Loucy (cell line): ENCODE measurements at regions not wholly inside any gene's neighbourhood (a gene's known extent, or its start where the extent isn't known, plus 50 kb on each side); places are given as distances from the start of the nearest gene placed in this dataset.
"Not testable (repeated sequence)": the region's sequence is repeated elsewhere in the genome, so short reads cannot be mapped to it uniquely, and the experiment has no call there.

Experiments
- H2AFZ ChIP-seq: fragments of 200-600 bp; sonication (generic); 2 replicates; pipeline ENCODE4 v1.6.0; 2016; ENCODE audit warnings: antibody characterized with exemption, mild to moderate bottlenecking, low read length, moderate library complexity
- H3F3A ChIP-seq: fragments of 200-600 bp; 2 replicates; pipeline ENCODE4 v1.6.0; 2016; ENCODE audit warnings: antibody characterized with exemption, low read depth, mild to moderate bottlenecking
- H3K27me3 ChIP-seq: fragments of 200-600 bp; sonication (generic); 2 replicates; pipeline ENCODE4 v1.6.1; 2014; ENCODE audit warnings: low read length, mild to moderate bottlenecking; ENCODE audit not compliant: insufficient read depth, poor library complexity, severe bottlenecking
- H3K36me3 ChIP-seq: fragments of 200-600 bp; sonication (generic); 2 replicates; pipeline ENCODE4 v1.6.1; 2016; ENCODE audit warnings: low read length; ENCODE audit not compliant: insufficient read depth
- H3K4me1 ChIP-seq: fragments of 200-600 bp; sonication (generic); 2 replicates; pipeline ENCODE4 v1.5.1; 2014; ENCODE audit warnings: low read length, mild to moderate bottlenecking; ENCODE audit not compliant: insufficient read depth, poor library complexity, severe bottlenecking
- H3K4me2 ChIP-seq: fragments of 200-600 bp; sonication (generic); 2 replicates; pipeline ENCODE4 v1.6.0; 2014; ENCODE audit warnings: antibody characterized with exemption, low read length, low read depth, mild to moderate bottlenecking; ENCODE audit not compliant: poor library complexity, severe bottlenecking
- H3K4me3 ChIP-seq: fragments of 200-600 bp; sonication (generic); 2 replicates; pipeline ENCODE4 v1.5.1; 2014; ENCODE audit warnings: low read length, mild to moderate bottlenecking, mixed read lengths; ENCODE audit not compliant: poor library complexity, severe bottlenecking
- H3K79me2 ChIP-seq: fragments of 200-600 bp; sonication (generic); 2 replicates; pipeline ENCODE4 v1.6.1; 2014; ENCODE audit warnings: low read length; ENCODE audit not compliant: insufficient read depth
- H3K9ac ChIP-seq: fragments of 200-600 bp; sonication (generic); 2 replicates; pipeline ENCODE4 v1.6.0; 2014; ENCODE audit warnings: mild to moderate bottlenecking, low read depth, low read length, moderate library complexity; ENCODE audit not compliant: poor library complexity, severe bottlenecking
- H3K9me2 ChIP-seq: fragments of 200-600 bp; sonication (generic); replicated peaks from 2 replicates; pipeline ENCODE4 v1.6.1; 2016; ENCODE audit warnings: low read depth, low read length, mixed read lengths
- H3K9me3 ChIP-seq: fragments of 200-600 bp; sonication (generic); 2 replicates; pipeline ENCODE4 v1.6.1; 2014; ENCODE audit warnings: mild to moderate bottlenecking, antibody characterized with exemption, low read length, low read depth; ENCODE audit not compliant: insufficient read depth
- H4K20me1 ChIP-seq: fragments of 200-600 bp; sonication (generic); 2 replicates; pipeline ENCODE4 v1.6.0; 2014; ENCODE audit warnings: antibody characterized with exemption, low read length, mild to moderate bottlenecking; ENCODE audit not compliant: insufficient read depth, poor library complexity, severe bottlenecking
- EZH2phosphoT487 ChIP-seq: fragments of 200-600 bp; IDR thresholded peaks from 2 replicates; pipeline ENCODE4 v1.6.1; 2018; ENCODE audit warnings: antibody characterized with exemption, mild to moderate bottlenecking, moderate library complexity, borderline replicate concordance
- TF ChIP-seq, protein P1 (sequence below): fragments of 200-600 bp; sonication (generic); conservative IDR thresholded peaks from 2 replicates; pipeline ENCODE4 v1.5.1; 2014; ENCODE audit warnings: mild to moderate bottlenecking, antibody characterized with exemption, low read length

- H3K9me2 ChIP-seq, H3K4me3 ChIP-seq, H3K27me3 ChIP-seq, H3K9ac ChIP-seq, H3K9me3 ChIP-seq, H2AFZ ChIP-seq, H4K20me1 ChIP-seq, H3K4me1 ChIP-seq, H3K4me2 ChIP-seq, H3F3A ChIP-seq, H3K36me3 ChIP-seq, H3K79me2 ChIP-seq: not testable (repeated sequence)
Observed at GRCh38 chr5:29186380-29186779, 2007.1 kb upstream of the CDH6 start.

GRCh38 chr5:29185558-29185957 lies 2007.9 kb upstream of the CDH6 start:
- Histone ChIP-seq H3K9me3 (no peaks in the 10 kb centered on the region), H3K79me2 (no peaks in the 10 kb centered on the region), H3K4me1 (no peaks in the 10 kb centered on the region), H2AFZ (no peak overlapping the region), H3K27me3 (no peaks in the 10 kb centered on the region), H3F3A (no peaks in the 10 kb centered on the region), H3K9me2 (no peaks in the 10 kb centered on the region), H3K4me3 (no peak overlapping the region), H3K4me2 (no peak overlapping the region), H3K36me3 (no peaks in the 10 kb centered on the region), H4K20me1 (no peaks in the 10 kb centered on the region), H3K9ac (no peak overlapping the region)
- TF ChIP-seq, protein P1, sequence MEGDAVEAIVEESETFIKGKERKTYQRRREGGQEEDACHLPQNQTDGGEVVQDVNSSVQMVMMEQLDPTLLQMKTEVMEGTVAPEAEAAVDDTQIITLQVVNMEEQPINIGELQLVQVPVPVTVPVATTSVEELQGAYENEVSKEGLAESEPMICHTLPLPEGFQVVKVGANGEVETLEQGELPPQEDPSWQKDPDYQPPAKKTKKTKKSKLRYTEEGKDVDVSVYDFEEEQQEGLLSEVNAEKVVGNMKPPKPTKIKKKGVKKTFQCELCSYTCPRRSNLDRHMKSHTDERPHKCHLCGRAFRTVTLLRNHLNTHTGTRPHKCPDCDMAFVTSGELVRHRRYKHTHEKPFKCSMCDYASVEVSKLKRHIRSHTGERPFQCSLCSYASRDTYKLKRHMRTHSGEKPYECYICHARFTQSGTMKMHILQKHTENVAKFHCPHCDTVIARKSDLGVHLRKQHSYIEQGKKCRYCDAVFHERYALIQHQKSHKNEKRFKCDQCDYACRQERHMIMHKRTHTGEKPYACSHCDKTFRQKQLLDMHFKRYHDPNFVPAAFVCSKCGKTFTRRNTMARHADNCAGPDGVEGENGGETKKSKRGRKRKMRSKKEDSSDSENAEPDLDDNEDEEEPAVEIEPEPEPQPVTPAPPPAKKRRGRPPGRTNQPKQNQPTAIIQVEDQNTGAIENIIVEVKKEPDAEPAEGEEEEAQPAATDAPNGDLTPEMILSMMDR: no peak

- no peak overlapping the region for H2AFZ ChIP-seq
- H3K9me3 ChIP-seq: no peaks in the 10 kb centered on the region
- H3K4me3 ChIP-seq: no peak overlapping the region
- no peaks in the 10 kb centered on the region for H4K20me1 ChIP-seq
- H3F3A ChIP-seq: no peaks in the 10 kb centered on the region
- H3K36me3 ChIP-seq: no peaks in the 10 kb centered on the region
- H3K4me1 ChIP-seq: no peaks in the 10 kb centered on the region
- no peaks in the 10 kb centered on the region for H3K79me2 ChIP-seq
- H3K27me3 ChIP-seq: no peaks in the 10 kb centered on the region
- H3K4me2 ChIP-seq: no peak overlapping the region
- H3K9ac ChIP-seq: no peak overlapping the region
- H3K9me2 ChIP-seq: no peaks in the 10 kb centered on the region
- TF ChIP-seq, protein P1: no peak
- no peak for TF ChIP-seq EZH2phosphoT487
Observed at GRCh38 chr5:29175774-29176173, 2017.7 kb upstream of the CDH6 start.

DNA sequence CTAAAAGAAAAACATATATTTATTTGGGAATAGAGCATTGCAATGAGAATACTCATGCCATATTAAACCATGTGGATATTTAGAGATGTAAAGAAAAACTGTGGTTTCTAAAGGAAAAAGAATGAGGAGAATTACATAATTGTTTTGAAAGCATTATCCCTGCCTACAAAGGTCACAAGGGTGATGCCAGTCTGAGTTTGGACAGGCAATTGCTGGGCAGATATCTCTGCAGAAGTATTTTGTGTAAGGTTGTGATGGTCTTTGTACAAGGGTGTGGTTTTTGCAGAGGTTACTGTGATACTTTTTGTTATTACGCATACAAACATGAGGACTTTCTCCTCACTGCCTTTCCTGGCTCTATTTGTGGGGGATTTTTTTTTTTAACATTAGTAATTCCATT lies 2022.9 kb upstream of the CDH6 start:
- no peak overlapping the region for H3K4me2 ChIP-seq
- H3K27me3 ChIP-seq: no peaks in the 10 kb centered on the region
- no peak overlapping the region for H3K9ac ChIP-seq
- H2AFZ ChIP-seq: no peak overlapping the region
- no peaks in the 10 kb centered on the region for H3K36me3 ChIP-seq
- H3K9me3 ChIP-seq: no peaks in the 10 kb centered on the region
- no peaks in the 10 kb centered on the region for H3F3A ChIP-seq
- H4K20me1 ChIP-seq: no peaks in the 10 kb centered on the region
- no peaks in the 10 kb centered on the region for H3K79me2 ChIP-seq
- no peak overlapping the region for H3K4me3 ChIP-seq
- TF ChIP-seq, protein P1: no peak
- no peak for TF ChIP-seq EZH2phosphoT487
- H3K4me1 ChIP-seq: no peaks in the 10 kb centered on the region
- no peaks in the 10 kb centered on the region for H3K9me2 ChIP-seq
